C4-2B (cell line): ENCODE measurements at regions not wholly inside any gene's neighbourhood (a gene's known extent, or its start where the extent isn't known, plus 50 kb on each side); places are given as distances from the start of the nearest gene placed in this dataset.

ENCODE experiments used
- CTCF ChIP-seq: fragments of 450-650 bp; conservative IDR thresholded peaks from 2 replicates; pipeline ENCODE4 v1.5.1; 2017; ENCODE audit warnings: mild to moderate bottlenecking
- ZFX ChIP-seq: fragments of 450-650 bp; IDR thresholded peaks from 2 replicates; pipeline ENCODE4 v1.6.1; 2017

- TF ChIP-seq CTCF (no peak), ZFX (no peak)
These were observed 142.5 kb downstream of the TMX1 start for GRCh38 chr14:51382506-51382905.
